Endothelial cell of umbilical vein (primary cell): ENCODE measurements at regions not wholly inside any gene's neighbourhood (a gene's known extent, or its start where the extent isn't known, plus 50 kb on each side); places are given as distances from the start of the nearest gene placed in this dataset.

Experiments used
- BruUV-seq: library from RNA; stranded (reverse); fragments of 400-500 nt; replicated peaks from 2 replicates; lab custom pipeline; 2021; lab: Mats Ljungman, UMichigan
- CTCF ChIA-PET: fragments of 300-600, 350-600 bp; sonication (Branson Sonifier 250); formaldehyde crosslinking; loops from one replicate; lab custom pipeline; 2021; ENCODE audit warnings: antibody characterized with exemption, inconsistent platforms; lab: Charles Lee
- POLR2A ChIA-PET: fragments of 300-600, 350-600 bp; sonication (Branson Sonifier 250); formaldehyde crosslinking; loops from one replicate; lab custom pipeline; 2021; ENCODE audit warnings: antibody characterized with exemption, inconsistent platforms; lab: Charles Lee
- DNase-seq: peaks from one replicate; pipeline ENCODE4 v3.0.0-alpha.2; 2011; ENCODE audit warnings: low read depth, low spot score
- FAIRE-seq: peaks from 2 replicates; lab custom pipeline; 2011; peaks lifted over from hg19 to GRCh38; lab: Jason Lieb, UNC
- H2AFZ ChIP-seq: 2 replicates; pipeline ENCODE4 v1.6.0; 2012; ENCODE audit warnings: low read depth, low read length, control low read depth, inconsistent platforms
- H3K27ac ChIP-seq: 2 replicates; pipeline ENCODE4 v1.5.1; 2011; ENCODE audit warnings: low read depth, mild to moderate bottlenecking, control low read depth, low read length, moderate library complexity; ENCODE audit not compliant: insufficient read depth
- H3K27me3 ChIP-seq, 2 experiments: 2 replicates each; pipeline versions ENCODE4 v1.6.0 to v1.6.1; 2011; ENCODE audit warnings: low read length in 2 of 2, mixed read lengths in 1 of 2; ENCODE audit not compliant: control insufficient read depth in 2 of 2, insufficient read depth in 2 of 2
- H3K36me3 ChIP-seq, 2 experiments: 2 replicates in 1 of 2; 3 replicates in 1 of 2; pipeline ENCODE4 v1.5.1; 2011; ENCODE audit warnings: low read length in 2 of 2, mild to moderate bottlenecking in 1 of 2, moderate library complexity in 1 of 2; ENCODE audit not compliant: control insufficient read depth in 2 of 2, insufficient read depth in 2 of 2; ENCODE audit errors: extremely low read depth in 1 of 2
- H3K4me1 ChIP-seq: 3 replicates; pipeline ENCODE4 v1.5.1; 2011; ENCODE audit warnings: mild to moderate bottlenecking, low read length; ENCODE audit not compliant: control insufficient read depth, insufficient read depth; ENCODE audit errors: extremely low read depth
- H3K4me2 ChIP-seq: 2 replicates; pipeline ENCODE4 v1.6.1; 2011; ENCODE audit warnings: low read length, control low read depth, mixed read lengths; ENCODE audit not compliant: insufficient read depth
- H3K4me3 ChIP-seq, 3 experiments: fragments of 200-600 bp in 1 of 3; sonication (generic), shearing (Covaris generic) in 1 of 3; replicated peaks in 1 of 3; 2 replicates each; pipeline ENCODE4 v1.5.1; 2011 to 2016; ENCODE audit warnings: control low read depth in 3 of 3, low read length in 3 of 3, mild to moderate bottlenecking in 2 of 3, inconsistent platforms in 1 of 3, low read depth in 1 of 3, moderate library complexity in 1 of 3; ENCODE audit not compliant: insufficient read depth in 1 of 3
- H3K79me2 ChIP-seq: 2 replicates; pipeline ENCODE4 v1.6.0; 2012; ENCODE audit warnings: low read length, inconsistent platforms; ENCODE audit not compliant: control insufficient read depth, insufficient read depth
- H3K9ac ChIP-seq: replicated peaks from 2 replicates; pipeline ENCODE3; 2011; ENCODE audit warnings: low read length, control low read depth; ENCODE audit not compliant: insufficient read depth; ENCODE audit errors: extremely low read depth
- H3K9me1 ChIP-seq: replicated peaks from 3 replicates; pipeline ENCODE4 v1.6.0; 2011; ENCODE audit warnings: mild to moderate bottlenecking, low read length; ENCODE audit not compliant: control insufficient read depth, insufficient read depth; ENCODE audit errors: extremely low read depth
- H3K9me3 ChIP-seq: replicated peaks from 2 replicates; pipeline ENCODE4 v1.5.1; 2012; ENCODE audit warnings: low read length, inconsistent platforms; ENCODE audit not compliant: control insufficient read depth, insufficient read depth
- H4K20me1 ChIP-seq: replicated peaks from 2 replicates; pipeline ENCODE3; 2011; ENCODE audit warnings: mild to moderate bottlenecking, low read length; ENCODE audit not compliant: control insufficient read depth, insufficient read depth; ENCODE audit errors: extremely low read depth
- EZH2 ChIP-seq: IDR thresholded peaks from 2 replicates; pipeline ENCODE4 v1.6.1; 2012; ENCODE audit warnings: borderline replicate concordance, low read depth, mild to moderate bottlenecking, moderate library complexity, low read length, inconsistent platforms; ENCODE audit not compliant: severe bottlenecking
- FOS ChIP-seq: IDR thresholded peaks from 2 replicates; pipeline ENCODE4 v1.6.1; 2011; ENCODE audit warnings: mild to moderate bottlenecking, low read length, moderate library complexity, borderline replicate concordance; ENCODE audit not compliant: insufficient read depth
- GATA2 ChIP-seq: IDR thresholded peaks from 2 replicates; pipeline ENCODE4 v1.7.0; 2011; ENCODE audit warnings: low read depth, mild to moderate bottlenecking, moderate library complexity, mixed read lengths, low read length; ENCODE audit not compliant: insufficient read length, insufficient read depth
- JUN ChIP-seq: IDR thresholded peaks from 2 replicates; pipeline ENCODE4 v1.6.1; 2011; ENCODE audit warnings: borderline replicate concordance, low read depth; ENCODE audit not compliant: insufficient read length, insufficient read depth
- MAX ChIP-seq: IDR thresholded peaks from 2 replicates; pipeline ENCODE4 v1.6.1; 2011; ENCODE audit not compliant: insufficient read depth, insufficient read length
- MYC ChIP-seq: IDR thresholded peaks from one replicate; pipeline ENCODE4 v1.6.1; 2011; ENCODE audit warnings: mild to moderate bottlenecking, low read depth, low read length
- POLR2A ChIP-seq: IDR thresholded peaks from 2 replicates; pipeline ENCODE4 v1.6.1; 2012; ENCODE audit warnings: low read depth, mild to moderate bottlenecking, control low read depth, low read length
- POLR2AphosphoS5 ChIP-seq: IDR thresholded peaks from 2 replicates; pipeline ENCODE4 v1.6.1; 2012; ENCODE audit warnings: low read depth, mild to moderate bottlenecking, control low read depth, low read length, moderate library complexity; ENCODE audit not compliant: insufficient read depth
- dilution Hi-C: fragments of 300-500 bp; cut with MboI; formaldehyde crosslinking; loops from one replicate; pipeline ENCODE4 v1.15.0; 2019; ENCODE audit warnings: low sequenced_read_pairs; ENCODE audit not compliant: extremely low pct_ligation_motif_present
- intact Hi-C: fragments of 100-400 bp; cut with micrococcal nuclease; formaldehyde crosslinking; loops from one replicate; pipeline ENCODE4 v1.10.0; 2022
- TF ChIP-seq, protein P1 (sequence below), 2 donors: IDR thresholded peaks; 1 replicate in 1 of 2; 2 replicates in 1 of 2; pipeline ENCODE4 v1.5.1; 2011; ENCODE audit warnings: low read length in 2 of 2, mild to moderate bottlenecking in 2 of 2, moderate library complexity in 2 of 2, control low read depth in 1 of 2, inconsistent platforms in 1 of 2, low read depth in 1 of 2; ENCODE audit not compliant: insufficient read depth in 1 of 2; ENCODE audit errors: extremely low read depth in 1 of 2

- Histone ChIP-seq H3K4me1 (no peaks in the 10 kb centered on the region), H3K9me3 (no peaks in the 10 kb centered on the region), H3K9ac (no peak overlapping the region), H3K4me2 (no peak overlapping the region), H3K79me2 (no peaks in the 10 kb centered on the region), H3K4me3 (no peak overlapping the region), H3K27me3 (no peaks in the 10 kb centered on the region), H2AFZ (no peak overlapping the region), H3K9me1 (no peaks in the 10 kb centered on the region), H3K27ac (no peak overlapping the region), H4K20me1 (no peaks in the 10 kb centered on the region), H3K36me3 (no peaks in the 10 kb centered on the region)
- ChIA-PET POLR2A (no interaction called here), CTCF (no interaction called here)
- intact Hi-C loops (loop anchor here (5.0 kb wide), 1 partner anchor 60 kb away; no protein-coding TSS in a partner anchor), dilution Hi-C loops (no loop called here)
- TF ChIP-seq FOS (no peak), MYC (no peak), EZH2 (no peak), GATA2 (no peak), MAX (no peak), JUN (no peak), POLR2AphosphoS5 (no peak), POLR2A (no peak)
- TF ChIP-seq, protein P1, sequence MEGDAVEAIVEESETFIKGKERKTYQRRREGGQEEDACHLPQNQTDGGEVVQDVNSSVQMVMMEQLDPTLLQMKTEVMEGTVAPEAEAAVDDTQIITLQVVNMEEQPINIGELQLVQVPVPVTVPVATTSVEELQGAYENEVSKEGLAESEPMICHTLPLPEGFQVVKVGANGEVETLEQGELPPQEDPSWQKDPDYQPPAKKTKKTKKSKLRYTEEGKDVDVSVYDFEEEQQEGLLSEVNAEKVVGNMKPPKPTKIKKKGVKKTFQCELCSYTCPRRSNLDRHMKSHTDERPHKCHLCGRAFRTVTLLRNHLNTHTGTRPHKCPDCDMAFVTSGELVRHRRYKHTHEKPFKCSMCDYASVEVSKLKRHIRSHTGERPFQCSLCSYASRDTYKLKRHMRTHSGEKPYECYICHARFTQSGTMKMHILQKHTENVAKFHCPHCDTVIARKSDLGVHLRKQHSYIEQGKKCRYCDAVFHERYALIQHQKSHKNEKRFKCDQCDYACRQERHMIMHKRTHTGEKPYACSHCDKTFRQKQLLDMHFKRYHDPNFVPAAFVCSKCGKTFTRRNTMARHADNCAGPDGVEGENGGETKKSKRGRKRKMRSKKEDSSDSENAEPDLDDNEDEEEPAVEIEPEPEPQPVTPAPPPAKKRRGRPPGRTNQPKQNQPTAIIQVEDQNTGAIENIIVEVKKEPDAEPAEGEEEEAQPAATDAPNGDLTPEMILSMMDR (IDR thresholded peaks at IDR 0.05; ENCODE audit: extremely low read depth in 1 of 2, insufficient read depth in 1 of 2, low read depth in 1 of 2, low read length in 2 of 2) = no peak
- BruUV-seq = no TSS peak
- DNase-seq (no peak), FAIRE-seq (no peak)
Measured at GRCh38 chr9:23567516-23568165, 258.4 kb downstream of the ELAVL2 start.
